H1 (cell line): ENCODE measurements at regions not wholly inside any gene's neighbourhood (a gene's known extent, or its start where the extent isn't known, plus 50 kb on each side); places are given as distances from the start of the nearest gene placed in this dataset.

Experiments
- CTCF ChIA-PET: fragments of 300-600 bp; sonication (Branson Sonifier 250); formaldehyde crosslinking; loops from one replicate; lab custom pipeline; 2021; ENCODE audit not compliant: partially characterized antibody; lab: Charles Lee
- POLR2A ChIA-PET: fragments of 300-600 bp; sonication (Branson Sonifier 250); formaldehyde crosslinking; loops from one replicate; lab custom pipeline; 2021; ENCODE audit warnings: inconsistent platforms; ENCODE audit not compliant: partially characterized antibody; lab: Charles Lee
- DNase-seq, 2 experiments: peaks; one replicate each; pipeline versions ENCODE4 v3.0.0 to v3.0.0-alpha.2; 2010 to 2022; ENCODE audit warnings: low spot score in 2 of 2, low read depth in 1 of 2, mixed read lengths in 1 of 2
- FAIRE-seq: peaks from 2 replicates; lab custom pipeline; 2011; peaks lifted over from hg19 to GRCh38; lab: Jason Lieb, UNC
- H2AFZ ChIP-seq: 2 replicates; pipeline ENCODE4 v1.8.1; 2012; ENCODE audit warnings: low read length, inconsistent platforms
- H2AK5ac ChIP-seq: 2 replicates; pipeline ENCODE4 v1.6.1; 2013; ENCODE audit warnings: low read depth, low read length
- H2BK120ac ChIP-seq: replicated peaks from 2 replicates; pipeline ENCODE3; 2013; ENCODE audit warnings: low read depth, low read length, inconsistent platforms
- H2BK12ac ChIP-seq: 2 replicates; pipeline ENCODE4 v1.6.1; 2013; ENCODE audit warnings: low read depth, low read length
- H2BK15ac ChIP-seq: 2 replicates; pipeline ENCODE4 v1.6.1; 2013; ENCODE audit warnings: low read length
- H2BK20ac ChIP-seq: 2 replicates; pipeline ENCODE4 v1.6.1; 2013; ENCODE audit warnings: low read length
- H2BK5ac ChIP-seq: 2 replicates; pipeline ENCODE4 v1.6.1; 2013; ENCODE audit warnings: low read depth, low read length
- H3K14ac ChIP-seq: 2 replicates; pipeline ENCODE4 v1.6.1; 2013; ENCODE audit warnings: inconsistent platforms; ENCODE audit not compliant: insufficient read length
- H3K18ac ChIP-seq: 2 replicates; pipeline ENCODE4 v1.6.1; 2013; ENCODE audit warnings: low read length; ENCODE audit errors: extremely low read depth
- H3K23ac ChIP-seq: 2 replicates; pipeline ENCODE4 v1.6.1; 2013; ENCODE audit warnings: inconsistent platforms; ENCODE audit not compliant: insufficient read length
- H3K23me2 ChIP-seq: 2 replicates; pipeline ENCODE4 v1.6.1; 2013; ENCODE audit warnings: low read depth, low read length
- H3K27ac ChIP-seq: 2 replicates; pipeline ENCODE4 v1.6.1; 2011; ENCODE audit warnings: low read depth, low read length, inconsistent platforms
- H3K27me3 ChIP-seq, 4 experiments: replicated peaks in 1 of 4; 1 replicate in 1 of 4; 2 replicates in 3 of 4; pipeline versions ENCODE4 v1.6.1 to v1.8.1; 2011 to 2013; ENCODE audit warnings: low read length in 3 of 4, mild to moderate bottlenecking in 3 of 4, inconsistent platforms in 2 of 4, mixed read lengths in 2 of 4, moderate library complexity in 1 of 4; ENCODE audit not compliant: control insufficient read depth in 3 of 4, insufficient read depth in 3 of 4; ENCODE audit errors: extremely low read depth in 1 of 4
- H3K36me3 ChIP-seq, 4 experiments: 2 replicates each; pipeline versions ENCODE4 v1.6.1 to v1.8.1; 2011 to 2013; ENCODE audit warnings: mild to moderate bottlenecking in 4 of 4, low read length in 3 of 4, moderate library complexity in 2 of 4, control low read depth in 1 of 4, inconsistent platforms in 1 of 4; ENCODE audit not compliant: insufficient read depth in 4 of 4, control insufficient read depth in 2 of 4
- H3K4ac ChIP-seq: replicated peaks from 2 replicates; pipeline ENCODE3; 2013; ENCODE audit warnings: low read length, low read depth, mixed read lengths, inconsistent platforms; ENCODE audit not compliant: insufficient read length
- H3K4me1 ChIP-seq, 4 experiments: replicated peaks in 1 of 4; 1 replicate in 1 of 4; 2 replicates in 3 of 4; pipeline versions ENCODE4 v1.6.1 to v1.8.1; 2011 to 2013; ENCODE audit warnings: low read length in 3 of 4, inconsistent platforms in 2 of 4, mixed read lengths in 1 of 4; ENCODE audit not compliant: insufficient read depth in 4 of 4, control insufficient read depth in 3 of 4
- H3K4me2 ChIP-seq, 2 experiments: 2 replicates each; pipeline versions ENCODE4 v1.6.1 to v1.8.1; 2011 to 2013; ENCODE audit warnings: low read depth in 2 of 2, low read length in 2 of 2, control low read depth in 1 of 2, inconsistent platforms in 1 of 2, mild to moderate bottlenecking in 1 of 2; ENCODE audit not compliant: insufficient read depth in 1 of 2
- H3K4me3 ChIP-seq, 4 experiments: fragments of 200-600, 300-600 bp in 1 of 4; sonication (generic), shearing (Covaris generic), sonication (Bioruptor Twin) in 1 of 4; 2 replicates each; pipeline versions ENCODE4 v1.5.1 to v1.8.1; 2011 to 2016; ENCODE audit warnings: low read length in 4 of 4, low read depth in 3 of 4, control low read depth in 2 of 4, inconsistent platforms in 2 of 4, mild to moderate bottlenecking in 2 of 4, mixed read lengths in 1 of 4, moderate library complexity in 1 of 4; ENCODE audit not compliant: insufficient read depth in 2 of 4; ENCODE audit errors: extremely low read depth in 1 of 4
- H3K56ac ChIP-seq: replicated peaks from 2 replicates; pipeline ENCODE3; 2013; ENCODE audit warnings: low read depth, mild to moderate bottlenecking, mixed read lengths, low read length, inconsistent platforms; ENCODE audit not compliant: insufficient read length
- H3K79me1 ChIP-seq: 2 replicates; pipeline ENCODE4 v1.6.1; 2013; ENCODE audit warnings: low read depth, low read length, control low read depth
- H3K79me2 ChIP-seq, 2 experiments: 2 replicates each; pipeline versions ENCODE4 v1.6.1 to v1.8.1; 2012 to 2013; ENCODE audit warnings: low read length in 2 of 2, mild to moderate bottlenecking in 2 of 2, inconsistent platforms in 1 of 2; ENCODE audit not compliant: insufficient read depth in 2 of 2, control insufficient read depth in 1 of 2
- H3K9ac ChIP-seq, 4 experiments: replicated peaks in 1 of 4; 1 replicate in 1 of 4; 2 replicates in 3 of 4; pipeline versions ENCODE4 v1.6.1 to v1.8.1; 2011 to 2013; ENCODE audit warnings: low read depth in 3 of 4, low read length in 3 of 4, control low read depth in 2 of 4, mild to moderate bottlenecking in 2 of 4, moderate library complexity in 2 of 4, inconsistent platforms in 1 of 4; ENCODE audit errors: extremely low read depth in 1 of 4
- H3K9me3 ChIP-seq, 2 experiments: 2 replicates each; pipeline versions ENCODE4 v1.6.1 to v1.8.1; 2012 to 2013; ENCODE audit warnings: mild to moderate bottlenecking in 2 of 2, moderate library complexity in 2 of 2, control low read depth in 1 of 2, inconsistent platforms in 1 of 2, low read depth in 1 of 2, low read length in 1 of 2, mixed read lengths in 1 of 2; ENCODE audit not compliant: insufficient read depth in 2 of 2
- H4K20me1 ChIP-seq, 2 experiments: replicated peaks in 1 of 2; 2 replicates each; pipeline versions ENCODE3 to v1.8.1; 2011 to 2013; ENCODE audit warnings: inconsistent platforms in 2 of 2, low read length in 2 of 2, mild to moderate bottlenecking in 1 of 2; ENCODE audit not compliant: insufficient read depth in 2 of 2, control insufficient read depth in 1 of 2
- H4K5ac ChIP-seq: 2 replicates; pipeline ENCODE4 v1.6.1; 2013; ENCODE audit warnings: low read length, low read depth, mixed read lengths, inconsistent platforms; ENCODE audit not compliant: insufficient read length
- H4K8ac ChIP-seq: 2 replicates; pipeline ENCODE4 v1.8.0; 2013; ENCODE audit warnings: mild to moderate bottlenecking, moderate library complexity, low read length, inconsistent platforms; ENCODE audit not compliant: insufficient read depth; ENCODE audit errors: extremely low read depth
- H4K91ac ChIP-seq: replicated peaks from 2 replicates; pipeline ENCODE3; 2013; ENCODE audit warnings: low read length, mixed read lengths, inconsistent platforms; ENCODE audit not compliant: insufficient read length
- BACH1 ChIP-seq: IDR thresholded peaks from 2 replicates; pipeline ENCODE4 v1.6.1; 2012; ENCODE audit warnings: low read length, improper control_type of control experiment
- BRCA1 ChIP-seq: IDR thresholded peaks from 2 replicates; pipeline ENCODE4 v1.6.1; 2012; ENCODE audit warnings: low read depth, low read length, improper control_type of control experiment
- CEBPB ChIP-seq: IDR thresholded peaks from 2 replicates; pipeline ENCODE4 v1.6.1; 2012; ENCODE audit warnings: low read depth, low read length
- EZH2 ChIP-seq: fragments of 200-600 bp; sonication (generic); IDR thresholded peaks from 2 replicates; pipeline ENCODE4 v1.7.1; 2012; ENCODE audit warnings: low read depth, mild to moderate bottlenecking, moderate library complexity, low read length, inconsistent platforms; ENCODE audit not compliant: severe bottlenecking
- GABPA ChIP-seq: IDR thresholded peaks from 2 replicates; pipeline ENCODE4 v1.6.1; 2011; ENCODE audit warnings: mild to moderate bottlenecking, low read length, moderate library complexity, borderline replicate concordance; ENCODE audit not compliant: insufficient read depth
- HDAC2 ChIP-seq, 2 experiments: fragments of 300-600 bp in 1 of 2; sonication (generic) in 1 of 2; IDR thresholded peaks; 2 replicates each; pipeline ENCODE4 v1.6.1; 2011 to 2012; ENCODE audit warnings: low read depth in 2 of 2, low read length in 2 of 2, mild to moderate bottlenecking in 2 of 2, moderate library complexity in 2 of 2, borderline replicate concordance in 1 of 2, inconsistent platforms in 1 of 2
- HDAC6 ChIP-seq: IDR thresholded peaks from one replicate; pipeline ENCODE4 v1.7.1; 2012; ENCODE audit warnings: low read depth, mild to moderate bottlenecking, inconsistent platforms, low read length, moderate library complexity
- KDM5A ChIP-seq: fragments of 200-600 bp; IDR thresholded peaks from 2 replicates; pipeline ENCODE4 v1.7.1; 2012; ENCODE audit warnings: mild to moderate bottlenecking, low read length, inconsistent platforms, mixed read lengths
- MAFK ChIP-seq: IDR thresholded peaks from 2 replicates; pipeline ENCODE4 v1.6.1; 2012; ENCODE audit warnings: low read depth, mild to moderate bottlenecking, improper control_type of control experiment, low read length
- POU5F1 ChIP-seq: IDR thresholded peaks from 2 replicates; pipeline ENCODE4 v1.6.1; 2011; ENCODE audit warnings: low read depth, mild to moderate bottlenecking, low read length, moderate library complexity
- SP1 ChIP-seq: IDR thresholded peaks from 2 replicates; pipeline ENCODE4 v1.6.1; 2011; ENCODE audit warnings: low read depth, low read length
- SP4 ChIP-seq: IDR thresholded peaks from 2 replicates; pipeline ENCODE4 v1.6.1; 2012; ENCODE audit warnings: low read length, inconsistent platforms
- TEAD4 ChIP-seq: IDR thresholded peaks from 2 replicates; pipeline ENCODE4 v1.6.1; 2012; ENCODE audit warnings: low read depth, low read length, inconsistent platforms, mixed read lengths
- WGBS, 2 experiments: shearing (Covaris generic) in 1 of 2; methylation state at CpG; one replicate each; pipeline versions ENCODE4 v1.1.6 to v1.1.7; 2013 to 2015; ENCODE audit warnings: low lambda C conversion rate in 2 of 2, mixed read lengths in 2 of 2, inconsistent platforms in 1 of 2, low coverage in 1 of 2, missing lambda C conversion rate in 1 of 2; ENCODE audit not compliant: insufficient replicate concordance in 2 of 2, insufficient coverage in 1 of 2, insufficient read length in 1 of 2; ENCODE audit errors: extremely low coverage in 1 of 2, missing lambda C conversion rate in 1 of 2; 5-methylcytosine and 5-hydroxymethylcytosine counted together
- TF ChIP-seq, protein P1 (sequence below): IDR thresholded peaks from 2 replicates; pipeline ENCODE4 v1.6.1; 2011; ENCODE audit warnings: low read depth, mild to moderate bottlenecking, low read length; ENCODE audit not compliant: insufficient read depth
- TF ChIP-seq, protein P2 (sequence below): IDR thresholded peaks from 2 replicates; pipeline ENCODE4 v1.6.1; 2012; ENCODE audit warnings: inconsistent platforms

DNA sequence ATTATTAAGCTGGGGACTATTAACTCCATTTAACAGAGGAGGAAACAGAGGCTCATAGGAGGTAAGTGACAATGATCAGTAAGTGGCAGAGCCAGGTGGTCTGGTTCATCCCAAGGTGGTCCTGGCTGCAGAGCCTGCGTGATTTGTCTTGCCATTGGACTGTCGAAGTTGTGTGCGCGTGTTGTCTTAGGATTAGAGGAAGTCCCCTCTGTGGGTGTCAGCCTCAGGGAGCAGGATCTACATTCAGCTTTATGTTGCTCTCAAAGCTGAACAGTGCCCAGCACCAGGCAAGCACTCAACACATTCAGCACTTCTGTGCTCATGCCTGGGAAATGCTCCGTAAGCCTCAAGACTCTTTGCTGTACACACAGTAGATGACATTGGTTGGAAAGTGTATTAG is 139.5 kb downstream of the HERPUD2 start:
- Histone ChIP-seq H2AK5ac (no peak overlapping the region), H4K91ac (no peak overlapping the region), H2BK5ac (no peak overlapping the region), H3K14ac (no peak overlapping the region), H2BK20ac (no peak overlapping the region), H3K4me1 (0 out of 7 replicates have a peak, but pooled peaks cover 0 to 2% (median 0%) of the 10 kb centered on the region in 4 experiments), H3K4ac (no peak overlapping the region), H3K79me2 (no peaks in the 10 kb centered on the region), H3K23me2 (no peaks in the 10 kb centered on the region), H3K36me3 (no peaks in the 10 kb centered on the region), H4K8ac (no peak overlapping the region), H3K18ac (no peak overlapping the region), H3K9ac (no peak overlapping the region), H2BK15ac (no peak overlapping the region), H3K9me3 (no peaks in the 10 kb centered on the region), H3K23ac (no peak overlapping the region), H3K56ac (no peak overlapping the region), H3K27me3 (no peaks in the 10 kb centered on the region), H4K5ac (no peak overlapping the region), H2BK12ac (no peak overlapping the region), H3K4me3 (no peak overlapping the region), H3K79me1 (no peaks in the 10 kb centered on the region), H2BK120ac (no peak overlapping the region), H2AFZ (no peak overlapping the region), H3K27ac (no peak overlapping the region), H3K4me2 (no peak overlapping the region), H4K20me1 (no peaks in the 10 kb centered on the region)
- CTCF ChIA-PET: interaction anchor here (0.7 kb wide), 1 partner anchor 68 kb away, joined by 3 read pairs; no protein-coding TSS in a partner anchor
- no peak for FAIRE-seq
- DNase-seq: no peak
- no peak for TF ChIP-seq SP1
- TF ChIP-seq HDAC6: no peak
- TF ChIP-seq MAFK: no peak
- no peak for TF ChIP-seq TEAD4
- TF ChIP-seq, protein P1, sequence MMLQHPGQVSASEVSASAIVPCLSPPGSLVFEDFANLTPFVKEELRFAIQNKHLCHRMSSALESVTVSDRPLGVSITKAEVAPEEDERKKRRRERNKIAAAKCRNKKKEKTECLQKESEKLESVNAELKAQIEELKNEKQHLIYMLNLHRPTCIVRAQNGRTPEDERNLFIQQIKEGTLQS: no peak
- no peak for TF ChIP-seq KDM5A
- TF ChIP-seq BRCA1: no peak
- TF ChIP-seq HDAC2 (IDR thresholded peaks at IDR 0.05; ENCODE audit: borderline replicate concordance in 1 of 2, low read depth in 2 of 2, low read length in 2 of 2): no peak
- no peak for TF ChIP-seq BACH1
- TF ChIP-seq, protein P2, sequence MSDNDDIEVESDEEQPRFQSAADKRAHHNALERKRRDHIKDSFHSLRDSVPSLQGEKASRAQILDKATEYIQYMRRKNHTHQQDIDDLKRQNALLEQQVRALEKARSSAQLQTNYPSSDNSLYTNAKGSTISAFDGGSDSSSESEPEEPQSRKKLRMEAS: no peak
- no peak for TF ChIP-seq POU5F1
- TF ChIP-seq SP4: no peak
- TF ChIP-seq EZH2: no peak
- TF ChIP-seq GABPA: no peak
- no peak for TF ChIP-seq CEBPB
- POLR2A ChIA-PET: no interaction called here
- 87% methylated on average over 5 of the region's 5 CpGs; no CpG with 5 or more reads in 1 of the 2 experiments for WGBS, 2 experiments
